Left ventricle myocardium inferior (tissue), 1 donor: ENCODE measurements at regions not wholly inside any gene's neighbourhood (a gene's known extent, or its start where the extent isn't known, plus 50 kb on each side); places are given as distances from the start of the nearest gene placed in this dataset.

Experiments
- DNase-seq: peaks from one replicate; pipeline ENCODE4 v3.0.0-alpha.2; 2020
- H3K27ac ChIP-seq: fragments of 200-600 bp; replicated peaks from 2 replicates; pipeline ENCODE4 v1.8.0; 2021
- H3K27me3 ChIP-seq: fragments of 200-600 bp; 2 replicates; pipeline ENCODE4 v1.8.0; 2021; ENCODE audit warnings: low read depth
- H3K36me3 ChIP-seq: fragments of 200-600 bp; 2 replicates; pipeline ENCODE4 v1.8.0; 2021
- H3K4me1 ChIP-seq: fragments of 200-600 bp; 2 replicates; pipeline ENCODE4 v1.8.0; 2021
- H3K4me3 ChIP-seq: fragments of 200-600 bp; 2 replicates; pipeline ENCODE4 v1.8.0; 2021; ENCODE audit warnings: mild to moderate bottlenecking, moderate library complexity
- H3K9me3 ChIP-seq: fragments of 200-600 bp; replicated peaks from 2 replicates; pipeline ENCODE4 v1.8.0; 2021
- intact Hi-C: fragments of 100-400 bp; cut with micrococcal nuclease; formaldehyde crosslinking; loops from one replicate; pipeline ENCODE4 v1.11.0; 2022
- TF ChIP-seq, protein P1 (sequence below): fragments of 200-600 bp; IDR thresholded peaks from 2 replicates; pipeline ENCODE4 v1.8.0; 2021; ENCODE audit warnings: antibody characterized with exemption, mild to moderate bottlenecking, borderline replicate concordance
- donor health status: DM: no; HTN: yes; CAD: no; lungs with severe emphysema.

DNA sequence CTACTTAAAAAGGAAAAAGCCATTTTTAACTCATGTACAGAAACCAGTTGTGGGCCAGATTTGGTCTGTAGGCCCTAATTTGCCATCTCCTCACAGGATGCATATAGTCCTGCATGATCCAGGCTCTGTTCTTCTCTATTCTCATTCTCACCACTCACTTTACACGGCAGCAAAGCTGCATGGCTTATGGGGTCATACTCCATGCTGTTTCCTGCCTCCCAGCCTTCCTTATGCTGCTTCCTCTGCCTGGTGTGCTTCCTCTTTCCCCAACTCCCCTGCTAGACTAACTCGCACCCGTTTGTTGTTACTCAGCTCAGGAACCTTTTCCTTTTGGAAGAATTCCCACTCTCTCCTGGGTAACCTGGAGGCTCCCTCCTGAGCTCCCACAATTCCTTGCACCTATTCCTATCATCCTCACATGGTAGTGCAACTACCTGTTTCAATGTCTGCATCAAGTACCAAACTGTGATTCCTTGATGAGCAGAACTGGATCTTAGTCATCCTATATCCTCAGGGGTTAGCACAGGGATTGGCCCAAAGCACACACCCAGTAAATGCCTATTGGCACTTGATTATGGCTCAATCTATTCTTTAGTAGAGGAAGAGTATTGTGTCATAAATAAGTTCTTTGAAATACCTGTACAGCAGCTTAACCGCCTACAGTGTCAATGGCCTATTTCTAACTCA lies 172.1 kb upstream of the MITF start:
- TF ChIP-seq, protein P1, sequence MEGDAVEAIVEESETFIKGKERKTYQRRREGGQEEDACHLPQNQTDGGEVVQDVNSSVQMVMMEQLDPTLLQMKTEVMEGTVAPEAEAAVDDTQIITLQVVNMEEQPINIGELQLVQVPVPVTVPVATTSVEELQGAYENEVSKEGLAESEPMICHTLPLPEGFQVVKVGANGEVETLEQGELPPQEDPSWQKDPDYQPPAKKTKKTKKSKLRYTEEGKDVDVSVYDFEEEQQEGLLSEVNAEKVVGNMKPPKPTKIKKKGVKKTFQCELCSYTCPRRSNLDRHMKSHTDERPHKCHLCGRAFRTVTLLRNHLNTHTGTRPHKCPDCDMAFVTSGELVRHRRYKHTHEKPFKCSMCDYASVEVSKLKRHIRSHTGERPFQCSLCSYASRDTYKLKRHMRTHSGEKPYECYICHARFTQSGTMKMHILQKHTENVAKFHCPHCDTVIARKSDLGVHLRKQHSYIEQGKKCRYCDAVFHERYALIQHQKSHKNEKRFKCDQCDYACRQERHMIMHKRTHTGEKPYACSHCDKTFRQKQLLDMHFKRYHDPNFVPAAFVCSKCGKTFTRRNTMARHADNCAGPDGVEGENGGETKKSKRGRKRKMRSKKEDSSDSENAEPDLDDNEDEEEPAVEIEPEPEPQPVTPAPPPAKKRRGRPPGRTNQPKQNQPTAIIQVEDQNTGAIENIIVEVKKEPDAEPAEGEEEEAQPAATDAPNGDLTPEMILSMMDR = no peak

DNA sequence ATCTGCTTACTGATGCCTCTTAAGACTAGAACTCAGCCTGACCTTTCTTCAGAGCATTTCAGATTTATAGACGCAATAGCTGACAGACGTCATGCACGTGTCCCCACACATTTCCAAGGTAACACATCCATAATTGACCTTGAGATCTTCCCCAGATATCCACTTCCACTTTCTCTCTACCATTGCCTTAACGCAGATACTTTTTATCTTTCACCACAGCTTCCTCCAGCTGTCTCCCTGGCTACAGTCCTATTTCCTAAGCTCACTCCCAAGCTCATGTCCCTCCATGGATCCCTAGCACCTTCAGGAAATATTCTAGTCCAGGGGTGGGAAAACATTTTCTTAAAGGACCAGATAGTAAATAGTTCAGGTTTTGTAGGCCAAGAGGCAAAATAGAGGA lies 173.0 kb upstream of the MITF start:
- intact Hi-C loops = no loop called here
- Histone ChIP-seq H3K27ac (no peak overlapping the region), H3K4me3 (no peak overlapping the region), H3K36me3 (no peaks in the 10 kb centered on the region), H3K27me3 (no peaks in the 10 kb centered on the region), H3K4me1 (peaks cover 8% of the 10 kb centered on the region), H3K9me3 (no peaks in the 10 kb centered on the region)
- DNase-seq = no peak
- TF ChIP-seq, protein P1 = no peak

More for the DNA sequence above, 172.1 kb upstream of the MITF start:
- Histone ChIP-seq H3K27me3 (no peaks in the 10 kb centered on the region), H3K27ac (no peak overlapping the region), H3K36me3 (no peaks in the 10 kb centered on the region), H3K4me1 (peaks cover 8% of the 10 kb centered on the region), H3K4me3 (no peak overlapping the region), H3K9me3 (no peaks in the 10 kb centered on the region)
- DNase-seq = no peak
- intact Hi-C loops = no loop called here

DNA sequence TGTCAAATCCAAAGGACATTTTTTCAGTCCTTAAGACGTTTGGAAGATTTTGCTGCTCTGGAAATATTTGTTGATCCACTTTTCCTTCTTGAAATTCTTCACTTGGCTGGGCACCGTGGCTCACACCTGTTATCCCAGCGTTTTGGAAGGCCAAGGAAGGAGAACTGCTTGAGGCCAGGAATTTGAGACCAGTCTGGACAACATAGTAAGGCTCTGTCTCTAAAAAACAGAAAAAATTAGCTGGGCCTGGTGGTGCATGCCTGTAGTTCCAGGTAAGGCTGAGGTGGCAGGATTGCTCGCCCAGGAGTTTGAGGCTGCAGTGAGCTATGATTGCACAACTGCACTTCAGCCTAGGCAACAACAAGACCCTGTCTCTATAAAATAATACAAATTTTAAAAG lies 173.9 kb upstream of the MITF start:
- no peak overlapping the region for H3K4me3 ChIP-seq
- H3K27me3 ChIP-seq = no peaks in the 10 kb centered on the region
- DNase-seq = no peak
- H3K36me3 ChIP-seq = no peaks in the 10 kb centered on the region
- H3K27ac ChIP-seq = no peak overlapping the region
- no peaks in the 10 kb centered on the region for H3K9me3 ChIP-seq
- TF ChIP-seq, protein P1 = no peak
- H3K4me1 ChIP-seq = peaks cover 8% of the 10 kb centered on the region
- intact Hi-C loops = no loop called here

- TF ChIP-seq, protein P1 = no peak
- Histone ChIP-seq H3K36me3 (no peaks in the 10 kb centered on the region), H3K4me1 (peaks cover 14% of the 10 kb centered on the region), H3K27me3 (no peaks in the 10 kb centered on the region), H3K9me3 (no peaks in the 10 kb centered on the region), H3K4me3 (no peak overlapping the region), H3K27ac (no peak overlapping the region)
- intact Hi-C loops = no loop called here
- DNase-seq = no peak
Measured at GRCh38 chr3:69563981-69564380, 175.3 kb upstream of the MITF start.

- Histone ChIP-seq H3K36me3 (no peaks in the 10 kb centered on the region), H3K4me1 (peaks cover 15% of the 10 kb centered on the region), H3K4me3 (no peak overlapping the region), H3K9me3 (no peaks in the 10 kb centered on the region), H3K27ac (no peak overlapping the region), H3K27me3 (no peaks in the 10 kb centered on the region)
- intact Hi-C loops = no loop called here
- no peak for DNase-seq
- TF ChIP-seq, protein P1 = no peak
Measured at GRCh38 chr3:69563151-69563550, 176.1 kb upstream of the MITF start.
